SK-N-SH (cell line): ENCODE measurements at regions not wholly inside any gene's neighbourhood (a gene's known extent, or its start where the extent isn't known, plus 50 kb on each side); places are given as distances from the start of the nearest gene placed in this dataset.

Source experiments
- CTCF ChIA-PET: fragments of 300-600, 350-600 bp; formaldehyde crosslinking; extraction: SDS; loops from one replicate; lab custom pipeline; 2021; lab: Yijun Ruan, JAX
- POLR2A ChIA-PET: fragments of 350-600 bp; sonication (Branson Sonifier 250); formaldehyde crosslinking; extraction: SDS; loops from one replicate; lab custom pipeline; 2020; ENCODE audit warnings: antibody characterized with exemption, inconsistent platforms; lab: Yijun Ruan, JAX
- DNase-seq: peaks from one replicate; pipeline ENCODE4 v3.0.0; 2012
- H2AFZ ChIP-seq: fragments of 200-600 bp; sonication (generic); 2 replicates; pipeline ENCODE4 v1.8.1; 2016; ENCODE audit warnings: antibody characterized with exemption, mild to moderate bottlenecking, low read depth
- H3F3A ChIP-seq: fragments of 200-600 bp; sonication (generic); replicated peaks from 2 replicates; pipeline ENCODE3; 2016; ENCODE audit warnings: antibody characterized with exemption, mild to moderate bottlenecking; ENCODE audit not compliant: insufficient read depth
- H3K27ac ChIP-seq, 2 experiments: fragments of 200-500 bp in 1 of 2; fragments of 200-600 bp in 1 of 2; sonication (Bioruptor generic) in 1 of 2; sonication (generic), shearing (Covaris generic) in 1 of 2; 2 replicates each; pipeline versions ENCODE4 v1.5.1 to v1.6.1; 2014 to 2016; ENCODE audit warnings: low read depth in 2 of 2, inconsistent platforms in 1 of 2, low read length in 1 of 2, mild to moderate bottlenecking in 1 of 2, mixed read lengths in 1 of 2
- H3K27me3 ChIP-seq: fragments of 200-600 bp; sonication (generic), shearing (Covaris generic); 2 replicates; pipeline ENCODE4 v1.6.1; 2016; ENCODE audit warnings: mixed run types; ENCODE audit not compliant: insufficient read depth
- H3K36me3 ChIP-seq, 2 experiments: fragments of 200-500 bp in 1 of 2; fragments of 200-600 bp in 1 of 2; sonication (Bioruptor generic) in 1 of 2; sonication (generic) in 1 of 2; replicated peaks in 1 of 2; 2 replicates each; pipeline versions ENCODE3 to v1.5.1; 2014 to 2016; ENCODE audit warnings: low read length in 1 of 2, mild to moderate bottlenecking in 1 of 2; ENCODE audit not compliant: insufficient read depth in 2 of 2, control insufficient read depth in 1 of 2
- H3K4me1 ChIP-seq, 2 experiments: fragments of 200-500 bp in 1 of 2; fragments of 200-600 bp in 1 of 2; sonication (Bioruptor generic) in 1 of 2; sonication (generic), shearing (Covaris generic) in 1 of 2; 2 replicates each; pipeline versions ENCODE4 v1.5.1 to v1.6.1; 2014 to 2016; ENCODE audit warnings: low read depth in 1 of 2, low read length in 1 of 2, mixed run types in 1 of 2; ENCODE audit not compliant: insufficient read depth in 2 of 2, control insufficient read depth in 1 of 2
- H3K4me2 ChIP-seq: fragments of 200-600 bp; sonication (generic), shearing (Covaris generic); 2 replicates; pipeline ENCODE4 v1.6.1; 2017; ENCODE audit warnings: mixed run types
- H3K4me3 ChIP-seq, 2 experiments: fragments of 200-500 bp in 1 of 2; fragments of 200-600 bp in 1 of 2; sonication (Bioruptor generic) in 1 of 2; sonication (generic), shearing (Covaris generic) in 1 of 2; 2 replicates each; pipeline versions ENCODE4 v1.5.1 to v1.8.1; 2014 to 2016; ENCODE audit warnings: low read depth in 2 of 2, inconsistent platforms in 1 of 2, low read length in 1 of 2, mild to moderate bottlenecking in 1 of 2, mixed read lengths in 1 of 2, moderate library complexity in 1 of 2
- H3K79me2 ChIP-seq: fragments of 200-600 bp; sonication (generic); 2 replicates; pipeline ENCODE4 v1.8.1; 2017; ENCODE audit warnings: mild to moderate bottlenecking; ENCODE audit not compliant: insufficient read depth
- H3K9ac ChIP-seq: fragments of 200-600 bp; sonication (generic); 2 replicates; pipeline ENCODE4 v1.6.1; 2017; ENCODE audit warnings: mixed run types
- H3K9me2 ChIP-seq: fragments of 200-600 bp; sonication (generic); 2 replicates; pipeline ENCODE4 v1.6.1; 2017; ENCODE audit warnings: mixed run types
- H3K9me3 ChIP-seq: fragments of 200-600 bp; sonication (generic); 2 replicates; pipeline ENCODE4 v1.6.1; 2017; ENCODE audit warnings: mixed run types, mild to moderate bottlenecking, moderate library complexity
- H4K20me1 ChIP-seq: fragments of 200-600 bp; sonication (generic); 2 replicates; pipeline ENCODE4 v1.6.1; 2017; ENCODE audit warnings: mild to moderate bottlenecking, mixed run types; ENCODE audit not compliant: insufficient read depth
- CHD2 ChIP-seq: fragments of 150-350 bp; IDR thresholded peaks from 2 replicates; pipeline ENCODE4 v1.6.1; 2018; ENCODE audit warnings: low read length; ENCODE audit not compliant: partially characterized antibody
- ELF1 ChIP-seq: IDR thresholded peaks from 2 replicates; pipeline ENCODE4 v1.4.0; 2012
- FOXJ3 ChIP-seq: sonication (generic); formaldehyde crosslinking; IDR thresholded peaks from 2 replicates; pipeline ENCODE4 v1.5.1; 2020; ENCODE audit warnings: mild to moderate bottlenecking, missing genetic modification reagents
- GATA2 ChIP-seq: sonication (generic); formaldehyde crosslinking; IDR thresholded peaks from 2 replicates; pipeline ENCODE4 v1.5.0; 2020; ENCODE audit warnings: mild to moderate bottlenecking, missing genetic modification reagents
- JUND ChIP-seq: IDR thresholded peaks from 2 replicates; pipeline ENCODE4 v1.4.0; 2012
- MEF2A ChIP-seq: IDR thresholded peaks from 2 replicates; pipeline ENCODE4 v1.4.0; 2012; ENCODE audit warnings: low read depth, borderline replicate concordance
- PBX3 ChIP-seq: IDR thresholded peaks from 2 replicates; pipeline ENCODE4; 2012
- RAD21 ChIP-seq: IDR thresholded peaks from 2 replicates; pipeline ENCODE4 v1.6.1; 2012; ENCODE audit warnings: mild to moderate bottlenecking, low read length
- RCOR1 ChIP-seq: fragments of 150-350 bp; IDR thresholded peaks from 2 replicates; pipeline ENCODE4 v1.6.1; 2017; ENCODE audit warnings: antibody characterized with exemption, low read length
- REST ChIP-seq: IDR thresholded peaks from 2 replicates; pipeline ENCODE4 v1.6.1; 2012; ENCODE audit warnings: mild to moderate bottlenecking, low read depth, low read length, moderate library complexity
- TCF12 ChIP-seq: IDR thresholded peaks from 2 replicates; pipeline ENCODE4 v1.4.0; 2012
- WGBS: methylation state at CpG from one replicate; pipeline ENCODE4 v1.1.6; 2017; ENCODE audit warnings: low lambda C conversion rate; 5-methylcytosine and 5-hydroxymethylcytosine counted together
- TF ChIP-seq, protein P1 (sequence below): fragments of 200-600 bp; sonication (generic); IDR thresholded peaks from 2 replicates; pipeline ENCODE4 v1.6.1; 2017; ENCODE audit warnings: antibody characterized with exemption, mild to moderate bottlenecking, moderate library complexity
- TF ChIP-seq, protein P2 (sequence below): fragments of 150-350 bp; IDR thresholded peaks from 2 replicates; pipeline ENCODE4 v1.6.1; 2016; ENCODE audit warnings: mild to moderate bottlenecking, low read depth, low read length
- TF ChIP-seq, protein P3 (sequence below): fragments of 150-350 bp; IDR thresholded peaks from 2 replicates; pipeline ENCODE4 v1.6.1; 2017; ENCODE audit warnings: antibody characterized with exemption, low read length, low read depth, borderline replicate concordance
- TF ChIP-seq, protein P4 (sequence below): IDR thresholded peaks from 2 replicates; pipeline ENCODE4 v1.4.0; 2012; ENCODE audit warnings: low read depth

DNA sequence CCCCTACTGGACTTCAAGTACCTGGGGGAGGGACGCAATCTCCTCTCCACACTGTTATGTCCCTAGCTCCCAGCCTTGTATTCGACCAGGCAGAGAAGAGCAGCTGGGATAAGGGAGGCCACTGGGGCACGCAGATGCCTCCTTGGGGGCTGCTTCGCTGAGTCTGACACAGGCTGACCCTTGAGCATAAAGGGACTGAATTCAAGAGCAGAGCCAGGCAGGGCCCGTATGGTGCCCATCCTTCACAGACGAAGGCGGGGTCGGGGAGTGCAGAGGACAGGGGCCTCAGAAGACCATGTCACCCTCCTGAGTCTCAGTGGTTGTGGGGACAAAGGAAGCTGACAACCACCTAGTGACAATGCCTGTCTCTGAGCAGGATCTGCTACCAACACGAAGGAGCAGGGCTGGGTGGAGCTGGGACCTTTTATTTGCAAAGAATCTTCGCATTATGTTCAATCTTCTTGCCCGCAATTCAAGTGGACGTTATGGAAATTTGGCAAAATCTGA lies 124.6 kb downstream of the TUBA3C start:
- ChIA-PET CTCF (no interaction called here), POLR2A (no interaction called here)
- H3K9me3 ChIP-seq = no peaks in the 10 kb centered on the region
- no peaks in the 10 kb centered on the region for H3F3A ChIP-seq
- H3K4me3 ChIP-seq = no peak overlapping the region
- no peak overlapping the region for H3K4me2 ChIP-seq
- no peaks in the 10 kb centered on the region for H3K79me2 ChIP-seq
- H3K27me3 ChIP-seq = peaks cover 7% of the 10 kb centered on the region
- no peaks in the 10 kb centered on the region for H3K9me2 ChIP-seq
- no peaks in the 10 kb centered on the region for H3K4me1 ChIP-seq
- no peak overlapping the region for H3K27ac ChIP-seq
- no peak for TF ChIP-seq CHD2
- no peak for TF ChIP-seq TCF12
- TF ChIP-seq, protein P1, sequence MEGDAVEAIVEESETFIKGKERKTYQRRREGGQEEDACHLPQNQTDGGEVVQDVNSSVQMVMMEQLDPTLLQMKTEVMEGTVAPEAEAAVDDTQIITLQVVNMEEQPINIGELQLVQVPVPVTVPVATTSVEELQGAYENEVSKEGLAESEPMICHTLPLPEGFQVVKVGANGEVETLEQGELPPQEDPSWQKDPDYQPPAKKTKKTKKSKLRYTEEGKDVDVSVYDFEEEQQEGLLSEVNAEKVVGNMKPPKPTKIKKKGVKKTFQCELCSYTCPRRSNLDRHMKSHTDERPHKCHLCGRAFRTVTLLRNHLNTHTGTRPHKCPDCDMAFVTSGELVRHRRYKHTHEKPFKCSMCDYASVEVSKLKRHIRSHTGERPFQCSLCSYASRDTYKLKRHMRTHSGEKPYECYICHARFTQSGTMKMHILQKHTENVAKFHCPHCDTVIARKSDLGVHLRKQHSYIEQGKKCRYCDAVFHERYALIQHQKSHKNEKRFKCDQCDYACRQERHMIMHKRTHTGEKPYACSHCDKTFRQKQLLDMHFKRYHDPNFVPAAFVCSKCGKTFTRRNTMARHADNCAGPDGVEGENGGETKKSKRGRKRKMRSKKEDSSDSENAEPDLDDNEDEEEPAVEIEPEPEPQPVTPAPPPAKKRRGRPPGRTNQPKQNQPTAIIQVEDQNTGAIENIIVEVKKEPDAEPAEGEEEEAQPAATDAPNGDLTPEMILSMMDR = no peak
- TF ChIP-seq FOXJ3 = no peak
- no peak for TF ChIP-seq PBX3
- TF ChIP-seq, protein P2, sequence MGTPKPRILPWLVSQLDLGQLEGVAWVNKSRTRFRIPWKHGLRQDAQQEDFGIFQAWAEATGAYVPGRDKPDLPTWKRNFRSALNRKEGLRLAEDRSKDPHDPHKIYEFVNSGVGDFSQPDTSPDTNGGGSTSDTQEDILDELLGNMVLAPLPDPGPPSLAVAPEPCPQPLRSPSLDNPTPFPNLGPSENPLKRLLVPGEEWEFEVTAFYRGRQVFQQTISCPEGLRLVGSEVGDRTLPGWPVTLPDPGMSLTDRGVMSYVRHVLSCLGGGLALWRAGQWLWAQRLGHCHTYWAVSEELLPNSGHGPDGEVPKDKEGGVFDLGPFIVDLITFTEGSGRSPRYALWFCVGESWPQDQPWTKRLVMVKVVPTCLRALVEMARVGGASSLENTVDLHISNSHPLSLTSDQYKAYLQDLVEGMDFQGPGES = no peak
- TF ChIP-seq GATA2 (CRISPR knock-in tag) = no peak
- TF ChIP-seq RAD21 = no peak
- TF ChIP-seq REST = no peak
- TF ChIP-seq, protein P3, sequence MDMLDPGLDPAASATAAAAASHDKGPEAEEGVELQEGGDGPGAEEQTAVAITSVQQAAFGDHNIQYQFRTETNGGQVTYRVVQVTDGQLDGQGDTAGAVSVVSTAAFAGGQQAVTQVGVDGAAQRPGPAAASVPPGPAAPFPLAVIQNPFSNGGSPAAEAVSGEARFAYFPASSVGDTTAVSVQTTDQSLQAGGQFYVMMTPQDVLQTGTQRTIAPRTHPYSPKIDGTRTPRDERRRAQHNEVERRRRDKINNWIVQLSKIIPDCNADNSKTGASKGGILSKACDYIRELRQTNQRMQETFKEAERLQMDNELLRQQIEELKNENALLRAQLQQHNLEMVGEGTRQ = no peak
- no peak for TF ChIP-seq ELF1
- TF ChIP-seq JUND = no peak
- TF ChIP-seq MEF2A = no peak
- TF ChIP-seq RCOR1 = no peak
- TF ChIP-seq, protein P4, sequence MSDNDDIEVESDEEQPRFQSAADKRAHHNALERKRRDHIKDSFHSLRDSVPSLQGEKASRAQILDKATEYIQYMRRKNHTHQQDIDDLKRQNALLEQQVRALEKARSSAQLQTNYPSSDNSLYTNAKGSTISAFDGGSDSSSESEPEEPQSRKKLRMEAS = no peak
- TF ChIP-seq, all 33 proteins: peak for 0
- H4K20me1 ChIP-seq = no peaks in the 10 kb centered on the region
- no peak overlapping the region for H3K9ac ChIP-seq
- 0% methylated on average over 11 of the region's 12 CpGs for WGBS
- no peak overlapping the region for H2AFZ ChIP-seq
- no peak for DNase-seq
- H3K36me3 ChIP-seq = no peaks in the 10 kb centered on the region
